Naive thymus-derived CD4-positive, alpha-beta T cell (primary cell): ENCODE measurements at regions not wholly inside any gene's neighbourhood (a gene's known extent, or its start where the extent isn't known, plus 50 kb on each side); places are given as distances from the start of the nearest gene placed in this dataset.

Experiments
- ATAC-seq: fragments of 150-1000 bp; cut with Tn5 transposase; 2 replicates; pipeline ENCODE4 v1.10.0; 2021; ENCODE audit warnings: mild to moderate bottlenecking, moderate library complexity
- CTCF ChIA-PET: fragments of 350-600 bp; sonication (Branson Sonifier 250); formaldehyde crosslinking; loops from one replicate; lab custom pipeline; 2021; ENCODE audit warnings: antibody characterized with exemption; lab: Charles Lee
- POLR2A ChIA-PET: fragments of 350-600 bp; sonication (Branson Sonifier 250); formaldehyde crosslinking; loops from one replicate; lab custom pipeline; 2021; ENCODE audit warnings: antibody characterized with exemption, inconsistent platforms; lab: Charles Lee
- DNase-seq, 9 donors: peaks; one replicate each; pipeline versions ENCODE4 v3.0.0 to v3.0.0-alpha.2; 2020 to 2022; ENCODE audit warnings: mixed read lengths in 1 of 9
- H3K27ac ChIP-seq: one replicate; pipeline ENCODE4 v1.7.0; 2013; ENCODE audit warnings: mild to moderate bottlenecking, low read depth, low read length, moderate library complexity
- H3K27me3 ChIP-seq, 2 donors: one replicate each; pipeline ENCODE4 v1.7.0; 2013; ENCODE audit warnings: low read length in 2 of 2, mild to moderate bottlenecking in 2 of 2, moderate library complexity in 2 of 2; ENCODE audit not compliant: control insufficient read depth in 2 of 2, insufficient read depth in 2 of 2
- H3K36me3 ChIP-seq, 3 experiments: 1 replicate in 2 of 3; 2 replicates in 1 of 3; pipeline ENCODE4 v1.7.0; 2013; ENCODE audit warnings: low read length in 3 of 3, mild to moderate bottlenecking in 3 of 3, moderate library complexity in 1 of 3; ENCODE audit not compliant: insufficient read depth in 3 of 3, control insufficient read depth in 2 of 3
- H3K4me1 ChIP-seq, 2 donors: one replicate each; pipeline ENCODE4 v1.7.0; 2013; ENCODE audit warnings: low read length in 2 of 2, mild to moderate bottlenecking in 2 of 2, moderate library complexity in 1 of 2; ENCODE audit not compliant: control insufficient read depth in 2 of 2, insufficient read depth in 2 of 2
- H3K4me3 ChIP-seq: 2 replicates; pipeline ENCODE4 v1.7.0; 2013; ENCODE audit warnings: mild to moderate bottlenecking, low read length
- H3K9me3 ChIP-seq, 3 experiments: 1 replicate in 2 of 3; 2 replicates in 1 of 3; pipeline ENCODE4 v1.7.0; 2013; ENCODE audit warnings: low read length in 3 of 3; ENCODE audit not compliant: control insufficient read depth in 2 of 3
- H3K27ac Mint-ChIP-seq, 9 donors: one replicate each; pipeline ENCODE4 v1.8.0; 2020 to 2022; ENCODE audit warnings: mixed read lengths in 9 of 9, mild to moderate bottlenecking in 8 of 9, moderate library complexity in 5 of 9, inconsistent platforms in 2 of 9
- H3K27me3 Mint-ChIP-seq, 5 donors: one replicate each; pipeline ENCODE4 v1.8.0; 2021 to 2022; ENCODE audit warnings: mixed read lengths in 5 of 5, mild to moderate bottlenecking in 1 of 5
- H3K36me3 Mint-ChIP-seq, 5 donors: one replicate each; pipeline ENCODE4 v1.8.0; 2020 to 2022; ENCODE audit warnings: mixed read lengths in 5 of 5, mild to moderate bottlenecking in 3 of 5, inconsistent platforms in 1 of 5
- H3K4me1 Mint-ChIP-seq, 7 donors: one replicate each; pipeline ENCODE4 v1.8.0; 2020 to 2022; ENCODE audit warnings: mixed read lengths in 7 of 7, mild to moderate bottlenecking in 3 of 7, inconsistent platforms in 1 of 7
- H3K4me3 Mint-ChIP-seq, 10 donors: one replicate each; pipeline ENCODE4 v1.8.0; 2020 to 2022; ENCODE audit warnings: mild to moderate bottlenecking in 10 of 10, mixed read lengths in 10 of 10, moderate library complexity in 6 of 10, inconsistent platforms in 2 of 10
- H3K9me3 Mint-ChIP-seq, 11 donors: one replicate each; pipeline ENCODE4 v1.8.0; 2020 to 2022; ENCODE audit warnings: mixed read lengths in 11 of 11, mild to moderate bottlenecking in 4 of 11, inconsistent platforms in 1 of 11, moderate library complexity in 1 of 11
- intact Hi-C, 2 donors: fragments of 100-400 bp; cut with micrococcal nuclease; formaldehyde crosslinking; loops; one replicate each; pipeline ENCODE4 v1.15.1; 2023

DNA sequence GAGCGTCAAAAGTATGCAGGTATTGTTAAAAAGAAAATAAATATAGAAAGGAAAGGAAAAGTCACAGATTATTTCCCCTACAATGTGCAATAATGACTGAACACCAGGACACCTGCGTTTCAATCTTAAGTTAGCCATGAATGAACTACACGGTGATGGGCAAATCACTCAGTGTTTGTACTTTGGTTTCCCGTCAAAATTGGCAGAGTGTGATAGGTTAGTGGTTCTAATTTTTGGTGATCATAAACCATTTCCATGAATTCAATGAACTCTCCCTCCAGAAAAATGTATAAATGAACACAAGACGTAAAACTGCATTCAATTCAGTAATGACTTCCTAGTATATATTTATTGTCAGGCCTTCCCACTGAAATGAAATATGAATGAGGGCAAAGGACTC is 59.0 kb upstream of the ITGA1 start:
- ATAC-seq: no peak
- CTCF ChIA-PET: interaction anchor here (0.8 to 1.1 kb wide), 2 partner anchors 59 to 1887 kb away, joined by 3 read pairs; partner anchors contain the start of genes ITGA1 and PELO

DNA sequence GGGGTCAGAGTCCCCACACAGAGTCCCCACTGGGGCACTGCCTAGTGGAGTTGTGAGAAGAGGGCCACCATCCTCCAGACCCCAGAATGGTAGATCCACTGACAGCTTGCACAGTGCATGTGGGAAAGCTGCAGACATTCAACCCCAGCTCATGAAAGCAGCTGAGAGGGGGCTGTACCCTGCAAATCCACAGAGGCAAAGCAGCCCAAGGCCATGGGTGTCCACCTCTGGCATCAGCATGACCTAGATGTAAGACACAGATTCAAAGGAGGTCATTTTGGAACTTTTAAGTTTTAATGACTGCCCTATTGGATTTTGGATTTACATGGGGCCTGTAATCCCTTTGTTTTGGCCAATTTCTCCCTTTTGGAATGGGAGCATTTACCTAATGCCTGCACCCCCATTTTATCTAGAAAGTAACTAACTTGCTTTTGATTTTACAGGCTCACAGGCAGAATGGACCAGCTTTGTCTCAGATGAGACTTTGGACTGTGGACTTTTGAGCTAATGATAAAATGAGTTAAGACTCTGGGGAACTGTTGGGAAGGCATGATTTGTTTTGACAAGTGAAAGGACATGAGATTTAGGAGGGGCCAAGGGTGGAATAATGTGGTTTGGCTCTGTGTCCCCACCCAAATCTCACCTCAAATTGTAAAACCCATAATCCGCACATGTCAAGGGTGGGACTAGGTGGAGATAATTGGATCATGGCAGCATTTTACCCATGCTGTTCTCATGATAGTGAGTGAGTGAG is 56.3 kb upstream of the ITGA1 start:
- Histone ChIP-seq H3K36me3 (no peaks in the 10 kb centered on the region), H3K4me1 (peaks cover 12 to 13% of the 10 kb centered on the region in 2 donors), H3K27ac (no peak overlapping the region), H3K27me3 (no peaks in the 10 kb centered on the region), H3K4me3 (no peak overlapping the region), H3K9me3 (no peaks in the 10 kb centered on the region)
- intact Hi-C loops: no loop called here
- Mint-ChIP-seq H3K36me3 (peaks cover 0 to 24% (median 6%) of the 10 kb centered on the region in 5 donors), H3K4me1 (peaks cover 15 to 50% (median 38%) of the 10 kb centered on the region in 7 donors), H3K4me3 (no peak overlapping the region), H3K27ac (no peak overlapping the region), H3K9me3 (peaks cover 2 to 12% (median 6%) of the 10 kb centered on the region in 11 donors), H3K27me3 (no peaks in the 10 kb centered on the region)
- DNase-seq: no peak
- no peak for ATAC-seq
- ChIA-PET CTCF (no interaction called here), POLR2A (interaction anchor here (0.9 kb wide), 1 partner anchor 10 kb away, joined by 3 read pairs; no protein-coding TSS in a partner anchor)

More for the DNA sequence above, 59.0 kb upstream of the ITGA1 start:
- Histone ChIP-seq H3K4me3 (no peak overlapping the region), H3K36me3 (no peaks in the 10 kb centered on the region), H3K27ac (no peak overlapping the region), H3K4me1 (peaks cover 33 to 37% of the 10 kb centered on the region in 2 donors), H3K9me3 (no peaks in the 10 kb centered on the region), H3K27me3 (no peaks in the 10 kb centered on the region)
- intact Hi-C loops: loop anchor here in 1 of 2 donors (5.0 to 10.0 kb wide), 3 partner anchors 59 to 356 kb away; partner anchors contain the start of genes ITGA1 and PELO
- H3K4me3 Mint-ChIP-seq: peak overlapping the region in 1 of 10 donors; percentile 10
- peak overlapping the region in 8 of 9 donors; percentile 6 to 93 (median 64) for H3K27ac Mint-ChIP-seq
- no peak for DNase-seq
- H3K9me3 Mint-ChIP-seq: peaks cover 0 to 18% (median 7%) of the 10 kb centered on the region in 11 donors
- H3K27me3 Mint-ChIP-seq: no peaks in the 10 kb centered on the region
- H3K4me1 Mint-ChIP-seq: peaks cover 25 to 77% (median 62%) of the 10 kb centered on the region in 7 donors
- POLR2A ChIA-PET: interaction anchor here (0.7 to 4.1 kb wide), 3 partner anchors 11 to 75 kb away, joined by 3 to 17 read pairs (median 4); no protein-coding TSS in a partner anchor
- H3K36me3 Mint-ChIP-seq: peaks cover 0 to 33% (median 12%) of the 10 kb centered on the region in 5 donors

DNA sequence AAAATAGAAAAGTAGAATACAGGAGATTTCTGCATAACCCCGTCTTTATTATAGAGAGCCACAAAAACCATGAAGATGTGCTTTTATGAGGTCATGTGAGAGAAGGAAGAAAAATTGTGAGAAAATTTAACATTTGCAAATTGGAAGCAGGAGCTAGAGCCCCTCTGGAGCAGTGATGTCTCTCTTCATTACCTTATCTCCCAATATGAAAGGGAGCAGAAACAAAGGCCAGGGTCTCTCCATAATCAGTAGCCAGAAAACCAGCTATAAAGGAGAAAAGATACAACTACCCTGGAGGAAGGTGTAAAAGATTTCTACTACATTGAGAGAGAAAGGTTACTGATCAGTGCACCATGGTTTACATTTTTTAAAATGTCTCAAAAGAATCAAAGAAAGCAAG is 53.2 kb upstream of the ITGA1 start:
- DNase-seq (no peak), ATAC-seq (no peak)
- peaks cover 5 to 8% of the 10 kb centered on the region in 2 donors for H3K4me1 ChIP-seq
- ChIA-PET CTCF (no interaction called here), POLR2A (no interaction called here)
- Mint-ChIP-seq H3K4me1 (peaks cover 15 to 47% (median 29%) of the 10 kb centered on the region in 7 donors), H3K9me3 (peaks cover 3 to 20% (median 6%) of the 10 kb centered on the region in 11 donors), H3K27me3 (no peaks in the 10 kb centered on the region), H3K36me3 (peaks cover 7 to 36% (median 10%) of the 10 kb centered on the region in 5 donors), H3K27ac (peak overlapping the region in 1 of 9 donors; percentile 72), H3K4me3 (no peak overlapping the region)
- no peak overlapping the region for H3K27ac ChIP-seq
- intact Hi-C loops: no loop called here
- no peaks in the 10 kb centered on the region for H3K27me3 ChIP-seq
- no peak overlapping the region for H3K4me3 ChIP-seq
- no peaks in the 10 kb centered on the region for H3K36me3 ChIP-seq
- H3K9me3 ChIP-seq: no peaks in the 10 kb centered on the region

DNA sequence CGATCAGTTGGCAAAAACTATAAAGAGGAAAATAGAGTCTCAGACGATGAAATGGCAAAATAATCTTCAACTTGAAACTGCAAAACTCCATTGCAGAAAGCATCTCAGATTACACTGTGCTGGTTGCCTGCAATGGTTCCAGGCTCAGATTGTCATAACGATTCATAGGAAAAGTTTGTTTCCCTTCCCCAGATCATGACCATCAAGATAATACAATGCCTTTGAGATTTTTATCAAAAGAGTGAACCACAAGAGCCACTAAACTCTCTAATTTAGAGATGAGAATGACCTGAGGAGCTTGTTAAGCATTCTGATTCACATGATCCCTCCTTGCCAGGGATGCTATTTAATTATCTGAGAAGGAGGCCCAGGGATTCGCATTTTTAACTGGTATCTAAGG is 52.6 kb upstream of the ITGA1 start:
- Histone ChIP-seq H3K36me3 (no peaks in the 10 kb centered on the region), H3K27ac (no peak overlapping the region), H3K4me3 (no peak overlapping the region), H3K27me3 (no peaks in the 10 kb centered on the region), H3K9me3 (no peaks in the 10 kb centered on the region), H3K4me1 (peaks cover 5 to 8% of the 10 kb centered on the region in 2 donors)
- no peak for ATAC-seq
- POLR2A ChIA-PET: no interaction called here
- Mint-ChIP-seq H3K4me3 (no peak overlapping the region), H3K27me3 (no peaks in the 10 kb centered on the region), H3K9me3 (peaks cover 3 to 17% (median 6%) of the 10 kb centered on the region in 11 donors), H3K4me1 (peaks cover 14 to 46% (median 28%) of the 10 kb centered on the region in 7 donors), H3K27ac (peak overlapping the region in 1 of 9 donors; percentile 72), H3K36me3 (peaks cover 5 to 33% (median 9%) of the 10 kb centered on the region in 5 donors)
- CTCF ChIA-PET: no interaction called here
- intact Hi-C loops: no loop called here
- no peak for DNase-seq
